Upper lobe of left lung (tissue), 4 donors: ENCODE measurements at regions not wholly inside any gene's neighbourhood (a gene's known extent, or its start where the extent isn't known, plus 50 kb on each side); places are given as distances from the start of the nearest gene placed in this dataset.

Experiments used
- CTCF ChIP-seq, 6 experiments: fragments of 450-650 bp in 4 of 6; fragments of 200-600 bp in 2 of 6; sonication (generic) in 2 of 6; IDR thresholded peaks; one replicate each; pipeline ENCODE4 v1.5.1; 2016 to 2019; ENCODE audit warnings: antibody characterized with exemption in 6 of 6
- EP300 ChIP-seq, 4 donors: sonication (generic); formaldehyde crosslinking; IDR thresholded peaks; one replicate each; pipeline ENCODE4 v1.5.1; 2017; ENCODE audit warnings: antibody characterized with exemption in 4 of 4, control low read depth in 2 of 4
- POLR2AphosphoS5 ChIP-seq, 2 donors: sonication (generic); formaldehyde crosslinking; IDR thresholded peaks; one replicate each; pipeline ENCODE4 v1.5.1; 2017; ENCODE audit warnings: antibody characterized with exemption in 2 of 2

GRCh38 chr13:90938848-90939247 lies 408.6 kb upstream of the MIR17HG start:
- TF ChIP-seq CTCF (IDR thresholded peaks at IDR 0.05): no peak
- no peak for TF ChIP-seq POLR2AphosphoS5 (IDR thresholded peaks at IDR 0.05)
- no peak for TF ChIP-seq EP300 (IDR thresholded peaks at IDR 0.05)
